C4-2B (cell line): ENCODE measurements at regions not wholly inside any gene's neighbourhood (a gene's known extent, or its start where the extent isn't known, plus 50 kb on each side); places are given as distances from the start of the nearest gene placed in this dataset.

Experiments
- ZFX ChIP-seq: fragments of 450-650 bp; IDR thresholded peaks from 2 replicates; pipeline ENCODE4 v1.6.1; 2017
- TF ChIP-seq, protein P1 (sequence below): fragments of 450-650 bp; conservative IDR thresholded peaks from 2 replicates; pipeline ENCODE4 v1.5.1; 2017; ENCODE audit warnings: mild to moderate bottlenecking

GRCh38 chr6:68200929-68201328 lies 434.2 kb upstream of the ADGRB3 start:
- TF ChIP-seq, protein P1, sequence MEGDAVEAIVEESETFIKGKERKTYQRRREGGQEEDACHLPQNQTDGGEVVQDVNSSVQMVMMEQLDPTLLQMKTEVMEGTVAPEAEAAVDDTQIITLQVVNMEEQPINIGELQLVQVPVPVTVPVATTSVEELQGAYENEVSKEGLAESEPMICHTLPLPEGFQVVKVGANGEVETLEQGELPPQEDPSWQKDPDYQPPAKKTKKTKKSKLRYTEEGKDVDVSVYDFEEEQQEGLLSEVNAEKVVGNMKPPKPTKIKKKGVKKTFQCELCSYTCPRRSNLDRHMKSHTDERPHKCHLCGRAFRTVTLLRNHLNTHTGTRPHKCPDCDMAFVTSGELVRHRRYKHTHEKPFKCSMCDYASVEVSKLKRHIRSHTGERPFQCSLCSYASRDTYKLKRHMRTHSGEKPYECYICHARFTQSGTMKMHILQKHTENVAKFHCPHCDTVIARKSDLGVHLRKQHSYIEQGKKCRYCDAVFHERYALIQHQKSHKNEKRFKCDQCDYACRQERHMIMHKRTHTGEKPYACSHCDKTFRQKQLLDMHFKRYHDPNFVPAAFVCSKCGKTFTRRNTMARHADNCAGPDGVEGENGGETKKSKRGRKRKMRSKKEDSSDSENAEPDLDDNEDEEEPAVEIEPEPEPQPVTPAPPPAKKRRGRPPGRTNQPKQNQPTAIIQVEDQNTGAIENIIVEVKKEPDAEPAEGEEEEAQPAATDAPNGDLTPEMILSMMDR, result no peak
- no peak for TF ChIP-seq ZFX
